ENCODE measurements at regions not wholly inside any gene's neighbourhood (a gene's known extent, or its start where the extent isn't known, plus 50 kb on each side); places are given as distances from the start of the nearest gene placed in this dataset.
"Not testable (repeated sequence)": the region's sequence is repeated elsewhere in the genome, so short reads cannot be mapped to it uniquely, and the experiment has no call there.

- DNase-seq = no peak
Observed at GRCh38 chr14:85332401-85332800, 197.5 kb upstream of the FLRT2 start.

DNA sequence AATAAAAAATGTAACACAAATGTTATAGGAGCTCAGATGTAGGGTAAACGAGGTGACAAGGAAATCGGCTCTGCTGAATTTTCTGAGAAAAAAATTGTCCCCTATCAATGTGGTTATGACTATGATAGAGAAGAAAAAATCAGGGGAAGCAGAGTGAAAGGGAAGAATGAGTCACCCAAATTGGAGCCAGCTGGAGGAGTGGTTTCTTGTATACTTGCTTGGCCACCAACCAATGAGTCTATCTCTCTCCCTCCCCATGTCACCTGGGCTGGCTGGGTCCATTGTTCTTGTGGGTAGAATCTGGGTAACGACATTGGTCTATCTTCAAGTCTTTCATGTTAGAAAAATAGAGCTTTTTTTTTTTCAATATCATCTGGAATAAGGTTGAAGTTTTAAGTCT, 196.6 kb upstream of the FLRT2 start:
- DNase-seq = no peak

- DNase-seq = no peak
Observed at GRCh38 chr14:85333841-85334240, 196.1 kb upstream of the FLRT2 start.

- no peak for DNase-seq
Observed at GRCh38 chr14:85334316-85334715, 195.6 kb upstream of the FLRT2 start.

DNA sequence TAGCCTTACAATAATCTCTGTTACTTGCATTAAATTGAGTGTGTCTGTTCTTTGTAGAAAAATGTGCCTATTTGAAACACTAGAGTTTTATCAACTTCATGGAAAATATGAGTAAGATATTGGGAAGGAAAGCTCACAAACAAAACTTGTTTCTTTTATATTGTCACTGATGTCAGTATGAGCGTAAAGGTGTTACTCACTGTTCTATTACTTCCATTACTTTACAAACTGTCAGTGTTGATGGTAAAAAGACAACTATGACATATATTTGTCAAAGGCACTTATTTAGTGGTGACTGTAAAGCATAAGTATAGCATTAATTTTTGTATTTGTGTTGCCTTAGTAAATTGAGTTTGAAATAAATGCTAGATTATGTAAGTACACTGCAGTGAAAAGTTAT, 193.7 kb upstream of the FLRT2 start:
- DNase-seq = no peak

GRCh38 chr14:85336817-85337216, 193.1 kb upstream of the FLRT2 start:
- DNase-seq = no peak

- DNase-seq = no peak
Observed at GRCh38 chr14:85338895-85339294, 191.0 kb upstream of the FLRT2 start.

DNA sequence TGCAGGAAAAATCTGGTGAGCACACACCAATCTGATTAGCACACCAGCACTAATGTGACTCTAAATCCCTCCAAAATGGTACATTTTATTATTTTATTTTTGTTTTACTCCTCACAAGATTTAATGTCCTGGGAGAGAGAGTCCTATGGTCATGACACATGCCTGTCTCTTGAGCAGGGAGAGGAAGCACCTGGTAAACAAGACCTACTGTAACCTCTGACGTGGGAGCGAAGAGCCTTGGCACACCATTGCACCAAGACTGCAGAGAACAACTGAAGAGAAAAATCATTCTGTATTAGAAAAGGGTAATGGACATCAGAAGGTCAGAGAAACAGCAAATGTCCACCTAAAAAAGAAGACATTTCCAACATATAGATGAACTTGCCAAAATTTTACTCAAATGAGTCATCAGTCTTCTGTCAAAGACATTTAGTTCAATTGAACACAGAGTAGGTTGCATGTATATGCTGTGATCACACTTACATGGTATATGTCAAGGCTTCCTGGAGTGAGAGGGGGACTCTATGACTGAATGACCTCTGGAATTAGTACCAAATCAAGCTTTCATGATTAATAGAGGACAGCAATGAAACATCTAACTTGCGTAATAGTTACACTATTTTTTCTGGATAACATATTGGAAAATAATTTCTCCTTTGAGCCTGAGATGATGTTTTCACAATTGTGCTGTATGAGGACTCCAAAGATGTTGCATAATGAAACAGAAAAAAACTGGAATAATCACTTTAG, 186.9 kb upstream of the FLRT2 start:
- no peak for DNase-seq

- no peak for DNase-seq
Observed at GRCh38 chr14:85344171-85344570, 185.8 kb upstream of the FLRT2 start.

- no peak for DNase-seq
Observed at GRCh38 chr14:85344847-85345570, 184.9 kb upstream of the FLRT2 start.

- DNase-seq = no peak
Observed at GRCh38 chr14:85350667-85351066, 179.3 kb upstream of the FLRT2 start.

DNA sequence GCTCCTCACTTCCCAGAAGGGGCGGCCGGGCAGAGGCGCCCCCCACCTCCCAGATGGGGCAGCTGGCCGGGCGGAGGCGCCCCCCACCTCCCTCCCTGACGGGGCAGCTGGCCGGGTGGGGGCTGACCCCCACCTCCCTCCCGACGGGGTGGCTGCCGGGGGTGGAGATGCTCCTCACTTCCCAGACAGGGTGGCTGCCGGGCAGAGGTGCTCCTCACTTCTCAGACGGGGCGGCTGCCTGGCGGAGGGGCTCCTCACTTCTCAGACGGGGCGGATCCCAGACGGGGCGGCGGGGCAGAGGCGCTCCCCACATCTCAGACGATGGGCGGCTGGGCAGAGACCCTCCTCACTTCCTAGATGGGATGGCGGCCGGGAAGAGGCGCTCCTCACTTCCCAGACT, 177.4 kb upstream of the FLRT2 start:
- not testable (repeated sequence) for DNase-seq

DNA sequence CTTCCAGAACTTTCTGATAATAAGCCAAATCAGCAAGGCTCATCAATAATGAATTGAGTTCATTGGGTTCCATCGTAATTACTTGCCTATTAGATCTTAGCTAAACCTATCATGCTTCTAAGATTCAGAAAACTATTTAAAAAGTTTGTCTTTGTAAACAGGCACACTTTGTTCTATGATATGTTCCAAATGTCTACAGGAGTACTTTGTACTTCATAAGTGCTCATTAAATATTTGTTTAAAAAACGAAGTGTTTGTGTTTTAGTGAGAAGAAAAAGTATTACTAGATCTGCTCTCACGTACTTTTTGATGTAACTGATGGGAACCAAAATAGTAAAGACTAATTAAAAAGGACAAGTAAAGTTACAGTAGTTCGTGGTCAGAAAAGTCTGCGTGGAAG, 172.8 kb upstream of the FLRT2 start:
- no peak for DNase-seq

- no peak for DNase-seq
Observed at GRCh38 chr14:85358136-85358785, 171.7 kb upstream of the FLRT2 start.

GRCh38 chr14:85359505-85359904, 170.4 kb upstream of the FLRT2 start:
- DNase-seq = no peak

DNA sequence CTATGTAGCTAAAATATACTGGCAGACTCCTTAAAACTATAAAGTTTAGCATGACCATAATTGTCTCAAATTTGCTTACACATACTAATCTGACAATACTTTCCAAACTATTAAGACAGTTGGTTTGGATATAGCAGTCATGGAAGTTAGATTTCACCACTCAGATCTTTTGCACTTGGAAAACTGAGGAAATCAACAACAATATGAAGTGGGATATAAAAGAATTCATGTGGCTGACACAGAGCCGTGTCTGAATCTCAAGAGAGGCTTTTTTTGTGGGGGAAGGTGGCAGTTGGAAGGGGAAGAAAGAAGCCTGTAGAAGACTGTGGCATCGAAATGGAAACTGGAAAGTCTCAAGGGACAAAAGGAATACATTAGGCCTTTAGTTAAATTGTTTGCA, 166.6 kb upstream of the FLRT2 start:
- no peak for DNase-seq

DNA sequence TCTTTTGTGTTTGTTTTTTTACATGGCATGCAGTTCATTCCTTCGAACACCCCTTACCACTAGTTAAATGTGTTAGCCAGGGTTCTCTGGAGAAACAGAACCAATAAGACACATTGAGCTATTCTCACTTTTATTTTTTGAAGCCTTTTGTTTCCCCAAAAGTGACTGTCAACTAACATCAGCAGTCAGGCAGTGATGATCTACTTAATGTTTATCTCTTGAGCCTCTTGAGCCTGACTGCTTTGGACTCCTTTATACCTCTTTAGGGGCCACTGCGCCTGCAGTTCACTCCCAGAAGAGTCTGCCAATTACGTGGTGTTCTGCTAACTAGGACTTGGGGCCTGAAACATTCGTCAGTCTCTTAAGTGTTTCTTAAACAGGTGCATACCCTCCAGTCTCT, 163.7 kb upstream of the FLRT2 start:
- DNase-seq = no peak

GRCh38 chr14:85380881-85381280, 149.1 kb upstream of the FLRT2 start:
- no peak for DNase-seq

DNA sequence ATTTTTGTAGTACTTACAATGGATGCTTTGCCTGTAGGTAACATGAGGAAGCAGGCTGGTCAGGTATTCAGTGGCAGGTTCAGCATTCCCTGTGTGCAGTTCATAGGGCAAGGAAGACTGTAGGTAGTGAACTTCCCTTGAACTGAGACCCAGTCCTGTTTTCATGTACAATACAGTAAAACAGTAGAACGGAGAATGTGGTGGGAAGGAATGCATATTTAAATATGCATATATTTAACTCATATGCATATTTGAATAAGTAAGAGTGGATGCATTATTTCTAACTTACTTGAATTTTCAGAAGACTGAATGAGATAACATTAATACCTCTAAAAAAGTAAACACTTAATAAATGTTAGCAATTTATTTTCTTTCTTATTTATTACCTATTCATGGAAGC, 147.6 kb upstream of the FLRT2 start:
- DNase-seq = no peak

GRCh38 chr14:85387181-85387580, 142.8 kb upstream of the FLRT2 start:
- DNase-seq = no peak

GRCh38 chr14:85390236-85390635, 139.7 kb upstream of the FLRT2 start:
- no peak for DNase-seq

DNA sequence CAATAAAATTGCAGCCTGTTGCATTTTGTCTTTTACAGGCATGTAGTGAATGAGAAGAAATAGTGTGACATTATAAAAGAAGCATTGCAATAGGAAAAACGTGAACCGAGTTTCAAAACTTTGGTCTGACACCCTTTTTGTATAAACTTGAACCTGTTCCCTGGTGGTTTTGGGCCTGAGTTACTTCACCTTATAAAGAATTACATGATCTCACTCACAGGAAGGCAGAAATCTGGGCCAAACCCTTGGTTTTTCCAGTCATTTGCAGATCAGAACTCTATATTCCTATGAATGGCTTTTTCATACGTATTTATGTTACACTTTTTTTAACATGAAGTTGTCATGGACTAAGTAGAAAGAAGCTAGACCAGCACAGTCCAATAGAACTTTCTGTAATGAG, 138.5 kb upstream of the FLRT2 start:
- no peak for DNase-seq

DNA sequence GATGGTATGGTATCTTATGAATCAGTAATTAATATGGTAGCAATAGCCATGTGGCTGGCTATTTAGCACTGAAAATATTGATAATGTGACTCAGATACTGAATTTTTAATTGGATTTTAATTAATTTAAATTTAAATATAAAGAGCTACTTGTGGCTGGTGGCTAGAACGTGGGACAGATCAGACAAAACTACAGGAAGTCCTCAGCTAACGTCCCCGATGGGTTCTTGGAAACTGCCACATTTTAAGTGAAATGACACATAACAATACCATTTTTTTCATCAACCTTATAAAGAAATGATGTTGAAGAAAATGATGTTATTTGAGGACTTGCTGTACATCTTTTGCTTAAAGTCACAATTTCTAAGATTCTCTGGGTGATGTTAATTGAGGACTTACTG, 138.1 kb upstream of the FLRT2 start:
- no peak for DNase-seq

GRCh38 chr14:85399186-85399585, 130.8 kb upstream of the FLRT2 start:
- DNase-seq = no peak

Measured in NCI-H146 (cell line).